NCI-H345 treated with DMSO at 0.1 percent for 48 hours (cell line): ENCODE measurements at regions not wholly inside any gene's neighbourhood (a gene's known extent, or its start where the extent isn't known, plus 50 kb on each side); places are given as distances from the start of the nearest gene placed in this dataset.
"Not testable (repeated sequence)": the region's sequence is repeated elsewhere in the genome, so short reads cannot be mapped to it uniquely, and the experiment has no call there.

Source experiments
- DNase-seq: peaks from one replicate; lab custom pipeline; 2025; ENCODE audit not compliant: unreplicated experiment; lab: John Stamatoyannopoulos, UW

DNA sequence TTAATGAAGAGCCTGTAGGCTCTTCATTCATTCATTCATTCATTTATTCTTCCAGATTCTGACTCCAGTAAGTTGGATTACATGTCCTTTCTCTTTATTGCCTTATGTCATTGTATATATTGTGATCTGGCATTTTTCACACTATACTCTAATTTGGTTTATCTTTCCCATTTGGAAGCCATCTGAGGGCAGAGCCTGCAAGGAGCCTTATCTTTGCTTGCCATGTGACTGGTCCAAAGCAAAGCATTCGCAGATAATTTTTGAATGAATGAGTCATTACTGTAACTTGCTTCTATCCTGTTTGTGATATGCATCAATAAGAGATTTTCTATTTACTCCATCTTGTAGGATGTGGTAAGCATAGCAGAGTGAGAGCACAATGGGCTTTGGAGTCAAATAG, 108.4 kb upstream of the DAB1 start:
- DNase-seq, result no peak

DNA sequence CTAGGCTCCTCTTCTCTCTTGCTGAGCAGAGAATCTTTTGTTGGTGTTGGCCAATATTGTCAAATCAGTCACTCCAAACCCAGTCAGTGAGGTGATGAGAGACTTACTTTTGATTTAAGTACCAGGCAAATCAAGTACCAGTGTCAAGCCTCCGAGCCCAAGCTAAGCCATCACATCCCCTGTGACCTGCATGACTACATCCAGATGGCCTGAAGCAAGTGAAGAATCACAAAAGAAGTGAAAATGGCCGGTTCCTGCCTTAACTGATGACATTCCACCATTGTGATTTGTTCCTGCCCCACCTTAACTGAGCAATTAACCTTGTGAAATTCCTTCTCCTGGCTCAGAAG, 107.0 kb upstream of the DAB1 start:
- not testable (repeated sequence) for DNase-seq

DNA sequence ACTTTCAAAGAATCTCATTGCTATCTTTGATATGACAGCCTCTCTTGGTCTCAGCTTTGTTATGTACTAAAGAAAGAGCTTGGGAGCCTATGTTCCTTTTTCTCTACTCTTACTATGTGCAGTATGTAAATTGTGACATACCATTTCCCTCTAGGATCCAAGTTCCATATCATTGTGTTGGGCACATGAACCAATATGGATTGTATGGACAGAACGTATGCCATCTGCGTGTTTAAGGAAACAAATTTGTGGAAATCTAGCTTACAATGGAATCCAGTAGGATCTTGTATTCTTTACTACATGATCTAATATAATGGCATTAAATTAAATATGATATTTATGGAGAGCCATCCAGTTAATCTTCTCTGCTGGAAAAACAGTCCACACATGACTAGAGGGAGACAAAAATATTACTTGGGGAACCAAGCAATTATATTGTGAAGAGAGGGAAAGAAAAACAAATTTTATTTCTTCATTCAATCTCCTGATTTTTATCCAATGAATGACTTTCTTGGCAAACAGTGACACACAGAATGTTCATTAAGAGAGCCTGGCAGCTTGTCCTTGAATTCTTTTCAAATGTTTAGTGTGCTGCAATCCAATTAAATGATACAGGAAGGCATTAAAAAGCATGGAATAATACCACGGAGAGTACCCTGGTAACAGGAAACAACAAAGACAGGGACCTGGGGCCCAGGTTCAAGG, 106.5 kb upstream of the DAB1 start:
- DNase-seq, result no peak

DNA sequence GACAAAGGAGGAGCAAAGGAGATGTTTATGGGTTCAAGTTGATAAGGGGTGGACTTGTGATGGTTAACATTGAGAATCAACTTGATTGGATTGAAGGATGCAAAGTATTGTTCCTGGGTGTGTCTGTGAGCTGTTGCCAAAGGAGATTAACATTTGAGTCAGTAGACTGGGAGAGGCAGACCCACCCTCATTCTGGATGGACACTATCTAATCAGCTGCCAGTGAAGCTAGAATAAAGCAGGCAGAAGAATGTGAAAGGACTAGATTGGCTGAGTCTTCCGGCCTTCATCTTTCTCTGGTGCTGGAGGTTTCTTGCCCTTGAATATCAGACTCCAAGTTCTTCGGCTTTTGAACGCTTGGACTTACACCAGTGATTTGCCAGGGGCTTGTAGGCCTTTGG, 98.7 kb upstream of the DAB1 start:
- no peak for DNase-seq

DNA sequence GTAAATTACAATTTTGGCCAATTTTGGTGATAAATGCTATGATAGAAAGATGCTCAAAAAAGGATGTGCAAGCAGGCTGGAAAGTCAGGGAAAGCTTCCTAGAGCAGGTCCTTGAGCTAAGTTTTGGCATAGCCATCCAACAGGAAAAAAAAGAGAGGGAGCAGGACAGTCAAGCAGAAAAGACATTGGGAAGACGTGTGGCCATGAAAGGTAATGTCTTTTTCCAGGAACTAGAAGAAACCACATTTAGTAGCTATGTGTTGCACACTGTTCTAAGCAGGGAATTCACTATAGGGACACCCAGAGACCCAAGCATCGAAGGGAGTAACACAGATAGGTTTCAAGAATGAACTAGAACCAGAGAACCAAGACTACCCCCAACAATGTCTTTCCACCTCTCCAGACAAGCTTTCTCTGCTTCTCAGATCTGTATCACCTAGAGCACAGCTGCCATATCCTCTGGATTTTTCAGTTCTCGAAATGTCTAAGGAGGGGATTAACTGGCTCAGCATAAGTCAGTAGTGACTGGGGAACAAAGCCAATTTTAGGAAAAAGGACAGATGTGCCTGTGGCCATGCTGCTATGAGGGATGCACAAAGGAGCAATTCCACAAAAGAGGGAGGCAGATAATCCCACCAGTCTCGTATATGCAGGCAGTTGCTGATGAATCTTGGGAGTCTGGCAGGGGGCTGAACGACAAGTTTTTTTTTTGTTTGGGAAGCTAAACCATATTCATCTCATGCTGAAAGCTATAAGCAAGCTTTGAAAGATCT, 97.1 kb upstream of the DAB1 start:
- no peak for DNase-seq

DNA sequence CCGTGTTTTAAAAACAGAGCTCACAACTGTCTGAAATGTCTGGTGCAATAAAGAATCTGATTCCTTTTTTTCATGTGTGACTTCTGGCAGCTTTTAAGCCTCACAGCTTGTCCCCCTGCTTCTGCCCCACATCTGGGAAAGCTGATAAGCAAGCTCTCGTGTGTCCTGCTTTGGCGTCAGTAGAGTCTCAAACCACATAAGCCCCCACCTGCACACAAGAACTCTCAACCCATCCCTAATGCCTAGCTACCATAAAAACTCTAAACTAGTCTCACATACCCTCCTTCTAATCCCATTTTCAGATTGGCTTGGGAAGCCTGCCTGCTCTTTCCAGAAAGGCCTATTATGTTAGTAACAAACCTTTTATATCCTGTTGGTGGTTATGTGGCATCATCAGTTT, 94.6 kb upstream of the DAB1 start:
- no peak for DNase-seq

DNA sequence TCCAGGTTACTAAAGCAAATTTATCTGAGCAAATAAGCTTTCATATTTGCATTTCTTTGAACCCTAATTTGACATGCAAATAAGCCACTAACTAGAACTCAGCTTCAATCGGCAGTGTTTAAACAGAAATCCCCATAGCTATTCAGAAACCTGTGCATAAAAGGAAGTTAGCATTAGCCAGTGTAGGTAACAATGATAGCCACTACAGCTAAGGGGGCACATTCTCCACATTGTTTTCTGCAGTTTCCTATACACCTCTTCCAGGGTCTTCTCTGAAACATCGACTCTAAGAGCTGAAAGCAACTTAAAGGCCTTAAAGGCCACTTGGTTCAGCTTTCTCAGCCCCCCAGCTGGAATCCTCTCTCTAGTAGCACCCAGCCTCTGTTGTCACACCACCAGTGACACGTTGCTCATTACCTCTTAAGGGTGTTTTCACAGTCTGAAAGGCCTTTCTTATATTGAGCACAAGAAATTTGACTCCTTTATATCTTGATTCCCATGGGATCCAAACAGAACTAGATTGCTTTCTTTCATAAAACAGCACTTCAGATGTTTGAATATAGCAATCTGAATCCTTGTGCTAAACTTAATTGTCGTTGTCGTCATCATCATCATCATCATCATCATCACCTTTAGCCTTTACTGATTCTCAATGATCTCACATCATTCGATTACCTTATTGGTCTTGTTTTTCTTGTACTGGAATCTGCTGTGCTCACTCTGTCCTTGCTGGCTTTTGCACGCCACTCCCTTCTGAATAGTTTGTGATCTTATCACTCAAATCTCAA, 93.9 kb upstream of the DAB1 start:
- DNase-seq, result no peak

DNA sequence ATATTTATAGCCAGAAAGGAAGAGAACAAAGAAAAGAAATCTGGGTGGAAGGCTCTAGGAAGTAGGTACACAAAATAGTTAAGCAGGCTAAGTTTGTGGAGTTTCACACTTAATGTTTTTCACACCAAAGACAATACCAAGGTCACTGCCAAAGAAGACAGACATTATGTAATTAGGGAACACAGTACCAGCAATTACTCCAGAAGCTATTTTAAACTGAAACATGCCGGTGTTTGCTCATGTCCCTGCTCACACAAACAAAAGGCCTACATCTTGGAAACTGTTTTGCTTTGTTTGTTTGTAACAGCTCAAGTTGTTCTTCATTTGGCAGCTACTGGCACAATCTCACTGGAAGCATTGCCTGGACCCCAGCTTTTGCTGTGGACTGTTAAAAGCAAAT, 88.5 kb upstream of the DAB1 start:
- DNase-seq, result no peak

DNA sequence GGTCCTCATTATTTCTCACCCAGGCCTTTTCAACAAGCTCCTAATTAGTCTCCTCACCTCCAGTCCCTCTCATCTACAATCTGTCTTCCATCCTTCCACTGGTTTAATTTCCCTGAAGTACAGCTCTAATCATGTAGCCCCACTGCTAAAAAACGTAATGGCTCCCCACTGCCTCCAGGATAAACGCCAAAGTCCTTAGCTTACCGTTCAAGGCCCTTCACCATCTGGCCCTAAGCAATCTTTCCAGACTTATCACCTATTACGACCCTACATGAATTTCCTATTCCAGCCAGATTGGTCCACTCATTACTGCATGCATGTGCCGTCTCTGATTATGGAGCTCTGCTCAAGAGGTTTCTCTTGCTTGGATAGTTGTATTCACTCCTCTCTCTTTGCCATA, 83.1 kb upstream of the DAB1 start:
- DNase-seq, result no peak

DNA sequence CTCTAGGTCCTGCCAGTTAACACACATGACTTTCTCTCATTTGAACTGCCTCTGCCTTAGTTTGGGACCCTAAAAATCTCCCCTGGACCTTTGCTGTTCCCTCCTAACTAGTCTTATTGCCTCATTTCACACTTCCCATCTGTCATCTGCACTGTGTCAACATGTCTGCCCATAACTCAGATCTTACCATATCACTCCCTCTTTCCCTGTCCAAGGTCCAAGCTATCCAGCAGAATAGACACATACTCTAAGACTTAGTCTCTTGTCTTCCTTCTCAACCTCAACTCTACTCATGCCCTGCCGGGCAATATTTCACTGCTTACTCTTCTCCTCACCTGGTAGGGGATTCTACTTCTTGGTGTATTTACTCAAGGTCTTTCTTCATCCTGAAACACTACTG, 79.5 kb upstream of the DAB1 start:
- DNase-seq, result no peak

DNA sequence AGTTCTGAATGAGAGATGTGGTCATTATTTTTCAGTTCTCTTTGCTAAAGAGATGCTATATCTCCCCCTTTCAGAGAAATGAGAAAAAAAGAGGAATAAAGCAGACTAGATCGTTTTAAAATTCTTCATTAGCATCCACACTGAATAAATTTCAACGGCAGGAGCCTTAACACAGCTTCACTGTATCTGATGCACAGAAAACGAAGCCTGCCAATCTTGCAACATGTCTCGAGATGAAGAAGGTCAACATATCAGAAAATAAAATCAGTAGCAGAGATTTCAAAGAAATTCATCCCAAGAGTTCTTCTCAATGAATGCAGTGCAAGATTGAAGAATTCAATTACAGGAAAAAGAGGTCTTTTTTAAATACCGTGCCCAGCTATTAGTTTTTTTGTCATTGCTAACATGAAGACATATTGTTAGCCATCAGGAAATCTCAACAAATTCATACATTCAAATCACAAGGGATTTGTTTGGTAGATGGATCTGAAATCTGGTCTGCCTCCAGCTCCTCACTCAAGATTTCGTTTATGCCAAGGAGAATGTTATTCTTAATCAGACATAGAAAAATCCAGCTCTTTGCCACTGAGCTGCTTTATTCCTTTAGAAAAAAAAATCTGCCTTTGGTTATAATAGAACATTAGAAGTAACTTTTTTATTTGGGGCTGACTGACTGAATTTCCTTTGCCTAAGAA, 76.4 kb upstream of the DAB1 start:
- no peak for DNase-seq

DNA sequence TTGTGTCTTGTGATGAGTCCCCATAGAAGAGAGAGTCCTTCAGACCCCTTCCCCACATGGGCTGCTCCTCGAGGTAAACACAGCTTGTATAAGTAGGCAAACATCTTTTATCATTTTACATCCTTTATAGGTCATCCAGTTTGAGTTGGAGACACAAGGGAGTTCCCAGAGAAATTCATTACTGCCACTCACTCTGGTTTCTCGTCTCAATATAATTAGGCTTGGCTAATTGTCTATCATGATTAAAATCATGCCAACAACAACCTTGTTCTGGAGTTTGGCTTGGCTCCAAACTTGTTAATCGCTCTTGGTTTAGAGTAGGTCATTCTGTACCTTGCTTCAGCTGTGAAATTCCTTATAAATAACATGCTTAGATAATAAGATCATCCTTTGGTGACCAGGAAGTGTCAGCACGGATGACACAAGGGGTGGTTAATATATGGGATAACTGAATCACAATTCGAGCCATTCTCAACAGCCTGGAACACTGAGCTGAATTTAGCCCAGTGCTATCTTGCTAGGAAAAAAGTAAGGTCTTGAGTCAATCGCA, 70.7 kb upstream of the DAB1 start:
- no peak for DNase-seq

DNA sequence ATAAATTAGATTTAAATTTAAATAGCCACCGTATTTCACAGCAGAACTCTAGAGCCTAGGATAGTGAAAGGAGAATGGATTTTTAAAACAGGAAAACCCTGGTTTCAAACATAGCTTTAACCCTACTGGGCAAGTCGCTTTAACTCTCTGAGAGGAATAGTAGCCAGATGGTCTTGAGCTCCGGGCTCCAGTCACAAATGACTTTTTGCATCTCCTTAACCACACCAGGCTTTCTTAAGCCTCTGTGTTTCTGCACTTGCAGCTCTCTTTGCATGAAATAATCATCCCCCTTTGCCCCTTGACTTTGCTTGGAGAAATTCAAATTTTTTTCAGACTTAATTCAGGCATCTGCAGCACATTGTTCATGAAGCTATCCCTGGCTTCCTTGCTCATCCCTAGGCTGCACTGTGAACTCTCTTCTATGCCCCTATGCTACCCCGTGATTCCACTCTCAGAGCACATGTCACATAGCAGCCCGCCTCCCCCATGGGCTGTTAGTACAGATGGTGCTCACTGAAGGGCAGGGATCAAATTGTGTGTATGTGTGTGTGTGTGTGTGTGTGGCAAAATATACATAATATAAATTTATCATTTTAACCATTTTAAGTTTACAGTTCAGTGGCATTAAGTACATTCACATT, 68.8 kb upstream of the DAB1 start:
- DNase-seq, result no peak

DNA sequence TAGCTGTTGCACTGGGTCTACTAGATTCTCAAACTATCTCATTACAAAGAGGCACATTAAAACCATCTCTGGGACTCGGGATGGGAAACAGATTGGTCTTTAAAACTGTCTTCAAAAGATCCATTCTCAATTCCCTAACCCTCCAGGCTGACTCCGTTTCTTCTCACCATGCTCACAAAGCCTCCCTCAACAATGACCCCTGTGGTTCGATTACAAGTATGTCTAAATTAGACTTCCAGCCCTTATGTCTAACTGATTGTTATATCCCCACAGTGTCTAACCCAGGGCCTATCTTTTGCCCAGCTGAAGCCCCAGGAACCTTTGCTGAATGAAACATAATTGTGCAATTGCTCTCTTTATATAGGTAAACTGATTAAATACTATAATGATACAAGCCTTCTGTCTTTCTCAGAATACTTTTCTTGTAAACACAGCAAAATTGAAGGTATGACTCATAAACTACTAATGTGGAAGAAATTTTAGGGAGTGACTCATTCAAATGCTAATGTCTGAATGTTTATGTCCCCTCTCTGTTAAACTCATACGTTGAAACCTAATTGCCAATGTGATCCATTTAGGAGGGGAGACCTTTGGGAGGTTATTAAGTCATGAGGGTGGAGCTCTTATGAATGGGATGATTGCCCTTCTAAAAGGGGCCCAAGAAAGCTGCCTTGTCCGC, 65.6 kb upstream of the DAB1 start:
- DNase-seq, result no peak

DNA sequence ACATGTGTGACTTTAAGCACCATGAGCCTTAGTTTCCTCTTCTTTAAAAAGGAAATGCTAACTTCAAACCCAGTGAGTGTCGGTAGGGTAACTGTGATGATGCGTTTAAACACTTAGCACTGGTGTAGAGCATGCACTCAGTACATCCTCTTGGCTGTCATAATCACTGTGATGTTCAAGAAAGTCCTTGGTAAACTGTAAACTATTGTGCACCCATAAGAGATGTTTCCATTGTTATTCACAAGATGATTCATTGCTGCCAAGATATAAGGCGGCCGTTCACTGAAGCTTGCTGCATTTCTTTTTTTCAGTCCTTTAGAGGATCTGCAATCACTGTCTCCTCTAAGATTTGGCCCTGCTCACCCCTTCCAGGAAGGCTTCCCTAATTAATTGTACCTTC, 61.8 kb upstream of the DAB1 start:
- no peak for DNase-seq

DNA sequence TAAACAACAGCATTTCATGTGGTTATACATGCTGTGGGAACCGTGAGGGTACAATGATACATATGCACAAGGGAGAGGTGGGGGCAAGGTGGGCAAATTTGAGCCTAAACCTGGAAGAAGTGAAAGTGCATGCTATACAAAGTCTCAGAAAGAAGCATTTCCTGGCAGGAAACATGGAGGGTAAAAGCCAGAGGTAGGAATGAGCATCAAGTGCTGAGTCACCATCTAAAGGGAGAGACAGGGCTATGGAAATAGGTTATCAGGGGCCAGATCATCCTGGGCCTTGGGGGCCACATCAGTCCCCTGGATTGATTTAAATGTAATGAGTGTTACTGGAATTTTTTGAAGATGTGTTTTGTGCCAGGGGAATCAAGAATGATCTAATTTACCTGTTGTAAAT, 60.1 kb upstream of the DAB1 start:
- no peak for DNase-seq

DNA sequence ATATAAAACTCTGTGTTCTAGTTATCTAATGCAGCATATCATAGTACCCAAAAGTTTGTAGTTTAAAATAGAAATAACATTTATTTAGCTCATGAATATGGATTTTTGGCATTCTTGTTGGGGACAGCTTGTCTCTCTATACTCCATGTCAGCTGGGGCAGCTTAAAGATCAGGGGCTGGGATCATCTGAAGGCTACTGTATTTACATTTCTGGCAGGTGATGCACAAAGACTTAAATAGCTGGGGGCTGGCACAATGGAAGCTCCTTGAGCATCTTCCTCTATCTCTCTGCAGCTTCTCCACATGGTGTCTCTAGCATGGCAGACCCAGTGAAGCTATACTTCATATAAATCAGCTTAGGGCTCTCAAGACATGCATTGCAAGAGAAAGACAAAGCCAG, 55.6 kb upstream of the DAB1 start:
- DNase-seq, result no peak

DNA sequence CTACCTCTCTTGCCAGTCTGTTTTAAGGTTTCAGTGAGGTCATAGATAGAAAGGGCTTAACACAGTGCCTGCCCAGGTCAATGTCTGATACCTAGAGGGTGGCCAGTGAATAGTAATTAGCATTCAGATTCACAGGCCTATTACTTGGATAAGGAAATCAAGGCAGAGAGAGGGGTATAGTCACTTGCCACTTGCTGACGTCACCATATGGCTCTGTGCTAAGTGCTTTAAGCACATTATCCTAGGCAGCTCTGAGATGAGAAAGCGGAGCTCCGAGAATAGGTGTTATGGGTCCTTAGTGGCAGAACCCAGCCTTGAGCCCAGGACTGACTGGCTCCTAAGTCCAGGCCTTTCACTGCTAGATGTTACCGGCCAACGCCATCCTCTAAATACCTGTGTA, 51.5 kb upstream of the DAB1 start:
- DNase-seq, result no peak

DNA sequence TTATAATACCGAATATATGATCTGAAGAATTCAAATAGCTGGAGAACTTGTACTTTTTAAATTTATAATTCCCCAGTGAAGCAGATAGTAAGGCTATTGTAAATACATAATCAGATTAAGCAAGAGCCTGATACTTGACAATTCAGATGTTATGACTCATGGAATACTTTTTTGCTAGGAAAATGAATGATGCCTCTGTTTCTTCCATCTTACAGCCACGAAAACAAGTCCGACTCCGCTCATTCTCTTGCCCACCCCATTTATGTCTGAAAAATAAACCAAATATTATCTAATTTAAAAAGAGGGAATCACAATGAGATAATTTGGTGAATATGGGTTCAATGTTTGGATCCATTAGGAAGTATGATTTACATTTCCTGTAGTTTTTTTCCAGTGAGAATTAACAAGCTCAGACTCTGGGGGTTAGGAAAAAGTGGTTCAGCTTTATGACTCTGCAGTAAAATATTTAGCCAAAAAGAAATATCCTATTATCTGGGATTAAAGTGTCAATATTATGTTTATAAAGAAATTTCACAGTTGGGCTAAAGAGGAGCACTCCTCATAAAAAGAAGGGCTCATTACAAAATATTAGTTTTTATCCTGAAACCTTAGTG, 50.4 kb upstream of the DAB1 start:
- DNase-seq, result no peak
